H1 (cell line): ENCODE measurements at regions not wholly inside any gene's neighbourhood (a gene's known extent, or its start where the extent isn't known, plus 50 kb on each side); places are given as distances from the start of the nearest gene placed in this dataset.

Experiments
- CHD2 ChIP-seq: IDR thresholded peaks from 2 replicates; pipeline ENCODE4 v1.6.1; 2012; ENCODE audit warnings: low read length, improper control_type of control experiment
- PHF8 ChIP-seq: fragments of 200-600 bp; sonication (generic); conservative IDR thresholded peaks from 2 replicates; pipeline ENCODE4 v1.7.1; 2012; ENCODE audit warnings: low read depth, mild to moderate bottlenecking, inconsistent platforms, low read length, moderate library complexity
- TF ChIP-seq, protein P1 (sequence below): IDR thresholded peaks from 2 replicates; pipeline ENCODE4 v1.6.1; 2012; ENCODE audit warnings: inconsistent platforms

- TF ChIP-seq PHF8 (no peak), CHD2 (no peak)
- TF ChIP-seq, protein P1, sequence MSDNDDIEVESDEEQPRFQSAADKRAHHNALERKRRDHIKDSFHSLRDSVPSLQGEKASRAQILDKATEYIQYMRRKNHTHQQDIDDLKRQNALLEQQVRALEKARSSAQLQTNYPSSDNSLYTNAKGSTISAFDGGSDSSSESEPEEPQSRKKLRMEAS = no peak
These were observed 113.8 kb upstream of the KCNK1 start (continued) for GRCh38 chr1:233500106-233500505.
